AG09309 (cell line): ENCODE measurements at regions not wholly inside any gene's neighbourhood (a gene's known extent, or its start where the extent isn't known, plus 50 kb on each side); places are given as distances from the start of the nearest gene placed in this dataset.

Experiments used
- DNase-seq: peaks from one replicate; pipeline ENCODE4 v3.0.0-alpha.2; 2010; ENCODE audit warnings: low read depth
- H3K4me3 ChIP-seq: 2 replicates; pipeline ENCODE4 v1.5.1; 2011; ENCODE audit warnings: mild to moderate bottlenecking, low read depth, low read length, moderate library complexity; ENCODE audit not compliant: control insufficient read depth
- CTCF ChIP-seq: IDR thresholded peaks from 2 replicates; pipeline ENCODE4 v1.5.1; 2011; ENCODE audit warnings: mild to moderate bottlenecking, low read depth, low read length, inconsistent platforms; ENCODE audit not compliant: insufficient read depth, control insufficient read depth; ENCODE audit errors: missing control alignments

GRCh38 chr4:116395408-116395807, 690.0 kb downstream of the TRAM1L1 start:
- DNase-seq, result no peak
- TF ChIP-seq CTCF, result no peak
- no peak overlapping the region for H3K4me3 ChIP-seq

GRCh38 chr4:116391020-116391419, 694.4 kb downstream of the TRAM1L1 start:
- DNase-seq, result no peak
- TF ChIP-seq CTCF, result no peak
- no peak overlapping the region for H3K4me3 ChIP-seq

GRCh38 chr4:116389139-116389538, 696.2 kb downstream of the TRAM1L1 start:
- no peak overlapping the region for H3K4me3 ChIP-seq
- DNase-seq, result no peak
- TF ChIP-seq CTCF, result no peak

- no peak for TF ChIP-seq CTCF
- no peak for DNase-seq
- H3K4me3 ChIP-seq, result no peak overlapping the region
These were observed 697.4 kb downstream of the TRAM1L1 start for GRCh38 chr4:116387937-116388474.

- no peak overlapping the region for H3K4me3 ChIP-seq
- no peak for DNase-seq
- TF ChIP-seq CTCF, result no peak
These were observed 698.5 kb downstream of the TRAM1L1 start for GRCh38 chr4:116386856-116387255.

- H3K4me3 ChIP-seq, result no peak overlapping the region
- no peak for TF ChIP-seq CTCF
- no peak for DNase-seq
These were observed 699.8 kb downstream of the TRAM1L1 start for GRCh38 chr4:116385583-116385982.

- H3K4me3 ChIP-seq, result no peak overlapping the region
- TF ChIP-seq CTCF, result no peak
- no peak for DNase-seq
These were observed 710.6 kb downstream of the TRAM1L1 start for GRCh38 chr4:116374815-116375214.
